ENCODE measurements at regions not wholly inside any gene's neighbourhood (a gene's known extent, or its start where the extent isn't known, plus 50 kb on each side); places are given as distances from the start of the nearest gene placed in this dataset.
"Not testable (repeated sequence)": the region's sequence is repeated elsewhere in the genome, so short reads cannot be mapped to it uniquely, and the experiment has no call there.

GRCh38 chr16:31581065-31581464 lies 53.4 kb downstream of the AHSP start:
- DNase-seq (ENCODE audit: low read depth in 4 of 4, low spot score in 2 of 4) = not testable (repeated sequence)

GRCh38 chr16:31601737-31602384 lies 74.2 kb downstream of the AHSP start:
- not testable (repeated sequence) for DNase-seq (ENCODE audit: low read depth in 4 of 4, low spot score in 2 of 4)

- DNase-seq (ENCODE audit: low read depth in 4 of 4, low spot score in 2 of 4) = no peak
Measured at GRCh38 chr16:31618130-31618529, 90.4 kb downstream of the AHSP start.

- no peak for DNase-seq (ENCODE audit: low read depth in 4 of 4, low spot score in 2 of 4)
Measured at GRCh38 chr16:31636433-31636832, 108.7 kb downstream of the AHSP start.

GRCh38 chr16:31641279-31641678 lies 113.6 kb downstream of the AHSP start:
- no peak for DNase-seq (ENCODE audit: low read depth in 4 of 4, low spot score in 2 of 4)

GRCh38 chr16:31655674-31656073 lies 128.0 kb downstream of the AHSP start:
- not testable (repeated sequence) for DNase-seq (ENCODE audit: low read depth in 4 of 4, low spot score in 2 of 4)

GRCh38 chr16:31664683-31665482 lies 137.2 kb downstream of the AHSP start:
- DNase-seq (ENCODE audit: low read depth in 4 of 4, low spot score in 2 of 4) = no peak

GRCh38 chr16:31674686-31675085 lies 147.0 kb downstream of the AHSP start:
- DNase-seq (ENCODE audit: low read depth in 4 of 4, low spot score in 2 of 4) = no peak

GRCh38 chr16:31676731-31677130 lies 149.0 kb downstream of the AHSP start:
- DNase-seq (ENCODE audit: low read depth in 4 of 4, low spot score in 2 of 4) = no peak

GRCh38 chr16:31678649-31679325 lies 151.1 kb downstream of the AHSP start:
- no peak for DNase-seq (ENCODE audit: low read depth in 4 of 4, low spot score in 2 of 4)

- DNase-seq (ENCODE audit: low read depth in 4 of 4, low spot score in 2 of 4) = not testable (repeated sequence)
Measured at GRCh38 chr16:31689331-31689730, 161.6 kb downstream of the AHSP start.

- not testable (repeated sequence) for DNase-seq (ENCODE audit: low read depth in 4 of 4, low spot score in 2 of 4)
Measured at GRCh38 chr16:31692338-31692737, 164.6 kb downstream of the AHSP start.

- DNase-seq (ENCODE audit: low read depth in 4 of 4, low spot score in 2 of 4) = no peak
Measured at GRCh38 chr16:31693733-31694132, 166.0 kb downstream of the AHSP start.

- DNase-seq (ENCODE audit: low read depth in 4 of 4, low spot score in 2 of 4) = no peak
Measured at GRCh38 chr16:31694461-31694860, 166.8 kb downstream of the AHSP start.

GRCh38 chr16:31695667-31696066 lies 168.0 kb downstream of the AHSP start:
- no peak for DNase-seq (ENCODE audit: low read depth in 4 of 4, low spot score in 2 of 4)

GRCh38 chr16:31696968-31697743 lies 169.5 kb downstream of the AHSP start:
- DNase-seq (ENCODE audit: low read depth in 4 of 4, low spot score in 2 of 4) = no peak

- DNase-seq (ENCODE audit: low read depth in 4 of 4, low spot score in 2 of 4) = no peak
Measured at GRCh38 chr16:31697744-31698125, 170.0 kb downstream of the AHSP start.

- DNase-seq (ENCODE audit: low read depth in 4 of 4, low spot score in 2 of 4) = no peak
Measured at GRCh38 chr16:31698901-31699300, 171.2 kb downstream of the AHSP start.

- DNase-seq (ENCODE audit: low read depth in 4 of 4, low spot score in 2 of 4) = no peak
Measured at GRCh38 chr16:31699601-31700000, 171.9 kb downstream of the AHSP start.

GRCh38 chr16:31700200-31700529 lies 172.5 kb downstream of the AHSP start:
- no peak for DNase-seq (ENCODE audit: low read depth in 4 of 4, low spot score in 2 of 4)

Measured in left renal cortex interstitium (tissue), 4 donors.